NCI-H69 (cell line): ENCODE measurements at regions not wholly inside any gene's neighbourhood (a gene's known extent, or its start where the extent isn't known, plus 50 kb on each side); places are given as distances from the start of the nearest gene placed in this dataset.

Experiments used
- DNase-seq: peaks from one replicate; lab custom pipeline; 2025; lab: John Stamatoyannopoulos, UW

DNA sequence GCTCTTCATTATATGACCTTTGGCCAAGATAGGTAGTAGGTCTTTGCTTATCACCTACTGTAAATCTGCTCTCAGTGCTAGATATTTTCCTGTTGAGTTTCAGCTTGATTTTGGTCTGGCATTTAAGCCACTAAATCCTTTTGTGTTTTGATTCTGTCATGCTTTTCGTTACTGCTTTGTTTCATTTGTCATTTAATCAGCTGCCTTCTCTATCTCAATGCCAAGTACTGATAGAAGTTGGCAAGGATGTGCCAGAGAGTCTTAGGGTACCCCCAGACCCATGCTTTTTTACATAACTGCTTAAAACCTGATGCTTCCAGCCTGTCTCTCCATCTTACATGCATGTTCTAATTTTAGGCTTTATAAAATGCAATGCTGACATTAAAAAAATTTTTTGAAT, 300.1 kb upstream of the SASH1 start:
- DNase-seq: no peak

DNA sequence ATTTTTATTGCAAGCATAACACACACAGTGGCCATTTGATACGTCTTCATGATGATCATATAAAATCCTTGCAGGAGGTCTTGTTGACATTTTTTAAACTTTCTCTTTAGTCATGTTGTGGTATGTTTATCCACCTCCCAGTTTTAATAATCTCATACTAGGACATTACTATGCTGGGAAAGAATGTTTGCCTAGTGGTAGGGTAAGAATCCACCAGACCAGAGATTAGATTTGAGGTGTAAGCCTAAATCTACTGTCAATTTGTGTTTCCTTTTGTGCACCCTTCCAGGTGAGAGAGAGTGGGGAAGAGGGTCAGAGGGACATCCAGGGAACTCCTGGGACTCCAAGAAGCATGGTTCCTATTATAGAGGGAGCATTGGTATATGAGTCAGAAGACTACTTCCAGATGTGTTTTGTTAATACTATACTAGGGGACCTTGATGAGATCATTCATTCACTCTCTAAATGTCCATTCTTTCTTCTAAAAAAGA, 298.3 kb upstream of the SASH1 start:
- DNase-seq: no peak

- no peak for DNase-seq
These were observed 297.7 kb upstream of the SASH1 start for GRCh38 chr6:148044921-148045320.

- no peak for DNase-seq
These were observed 289.4 kb upstream of the SASH1 start for GRCh38 chr6:148053209-148053608.

DNA sequence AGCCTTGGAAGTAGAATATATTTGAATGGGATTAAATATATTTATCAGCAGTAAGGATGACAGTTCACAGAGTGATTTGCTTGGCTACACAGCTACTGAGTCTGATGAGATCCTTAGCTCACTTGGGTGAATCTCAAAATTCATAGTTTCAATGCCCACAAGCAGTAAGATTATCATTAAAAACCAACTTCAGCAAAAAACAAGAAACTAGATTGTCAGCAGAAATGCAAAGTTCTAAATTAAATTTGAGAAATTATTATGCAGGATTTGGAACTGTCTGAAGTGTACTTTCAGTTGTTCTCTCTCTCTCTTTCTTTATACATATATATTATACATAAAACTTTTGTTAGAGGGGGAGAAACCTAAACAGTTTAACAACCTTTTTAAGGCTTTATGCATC, 288.8 kb upstream of the SASH1 start:
- no peak for DNase-seq

DNA sequence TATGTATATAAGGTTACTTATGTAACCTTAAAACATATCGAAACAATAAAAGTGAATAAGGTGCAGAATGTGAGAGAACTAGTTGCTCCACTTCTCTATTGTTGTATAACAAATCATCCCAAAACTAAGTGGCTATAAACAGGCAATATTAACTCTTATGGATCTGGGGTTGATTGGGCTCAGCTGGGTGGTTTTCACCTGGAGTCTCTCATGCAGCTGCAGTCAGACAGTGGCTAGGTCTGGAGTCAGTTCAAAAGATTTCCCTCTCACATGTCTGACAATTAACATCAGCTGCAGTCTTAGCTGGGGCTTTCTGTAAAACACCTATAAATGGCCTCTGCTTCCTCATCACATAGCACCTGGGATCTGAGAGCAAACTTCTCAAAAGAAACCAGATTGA, 288.4 kb upstream of the SASH1 start:
- no peak for DNase-seq

DNA sequence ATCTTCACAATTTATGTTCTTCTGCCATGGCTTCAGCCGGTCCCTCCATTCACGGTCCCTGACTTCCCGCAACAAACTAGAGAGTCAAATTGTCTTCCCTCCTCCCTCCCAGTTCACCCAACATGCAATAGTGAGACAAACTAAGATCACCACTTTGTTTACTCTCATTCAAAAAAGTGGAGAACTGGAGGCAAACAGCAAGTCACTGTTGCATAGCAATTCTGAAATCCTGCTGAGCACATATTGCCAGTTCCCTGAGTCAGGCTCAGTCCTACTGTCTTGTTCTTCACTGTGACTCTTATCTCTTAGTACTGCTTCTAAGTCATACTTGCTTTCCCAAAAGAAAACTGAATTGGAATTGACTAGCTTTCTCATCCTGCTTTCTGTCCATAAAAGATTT, 287.2 kb upstream of the SASH1 start:
- no peak for DNase-seq

GRCh38 chr6:148059869-148060268, 282.8 kb upstream of the SASH1 start:
- DNase-seq: no peak

DNA sequence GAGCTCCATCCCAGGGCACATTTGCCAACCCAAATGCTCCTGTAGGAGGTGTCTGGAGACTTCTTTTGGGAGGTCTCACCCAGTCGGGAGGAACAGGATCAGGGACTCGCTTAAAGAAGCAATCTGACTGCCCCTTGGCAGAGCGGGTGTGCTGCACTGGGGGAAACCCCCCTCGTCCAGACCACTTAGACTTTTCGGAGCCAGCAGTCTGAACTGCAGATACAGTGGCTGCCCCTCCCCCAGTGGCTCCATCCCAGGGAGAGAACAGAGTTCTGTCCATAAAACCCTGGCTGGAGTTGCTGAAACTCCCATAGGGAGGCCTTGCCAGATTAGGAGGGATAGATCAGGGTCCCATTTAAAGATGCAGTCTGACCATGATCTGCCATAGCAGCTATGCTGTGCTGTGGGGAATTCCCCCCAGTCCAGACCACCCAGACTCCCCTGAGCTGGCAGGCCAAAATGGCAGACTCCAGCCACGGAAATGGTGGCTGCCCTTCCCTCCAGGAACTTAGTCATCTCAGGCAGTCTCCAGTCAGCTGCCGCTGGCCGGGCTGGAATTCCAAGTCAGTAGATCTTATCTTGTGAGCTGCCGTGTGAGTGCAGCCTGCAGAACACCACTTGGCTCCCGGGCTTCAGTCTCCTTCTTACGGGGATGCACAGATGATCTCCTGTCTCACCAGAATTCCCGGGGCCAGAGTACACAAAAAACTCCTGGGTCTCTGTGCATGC, 278.1 kb upstream of the SASH1 start:
- no peak for DNase-seq

DNA sequence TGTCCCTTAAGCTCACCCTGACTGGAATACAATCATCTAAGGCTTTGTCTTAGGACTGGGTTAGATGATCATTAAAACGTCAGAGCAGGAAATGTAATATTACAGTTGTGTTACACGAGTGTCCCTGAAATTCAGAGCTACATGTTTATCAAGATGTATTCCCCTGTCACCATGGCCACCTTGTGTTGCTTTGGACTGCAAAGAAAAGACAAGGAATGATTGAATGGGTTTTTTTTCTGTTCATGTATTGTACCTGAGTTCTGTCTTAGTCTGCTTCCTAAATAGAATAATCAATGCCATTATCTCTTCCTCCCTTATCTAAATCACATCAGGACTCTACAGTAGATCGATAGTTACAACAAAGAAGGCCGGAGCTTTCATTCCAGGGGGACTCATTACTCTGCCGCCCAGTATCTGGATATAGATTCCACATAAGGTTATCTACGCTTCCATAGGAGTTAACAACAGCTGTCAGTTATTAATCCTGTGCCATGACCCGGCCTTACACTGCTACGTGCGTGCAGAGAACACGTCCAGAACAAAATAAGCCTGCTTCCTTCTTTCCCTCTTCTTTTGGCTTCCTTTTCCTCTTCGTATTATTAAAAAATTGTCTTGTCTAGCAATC, 274.1 kb upstream of the SASH1 start:
- DNase-seq: no peak

DNA sequence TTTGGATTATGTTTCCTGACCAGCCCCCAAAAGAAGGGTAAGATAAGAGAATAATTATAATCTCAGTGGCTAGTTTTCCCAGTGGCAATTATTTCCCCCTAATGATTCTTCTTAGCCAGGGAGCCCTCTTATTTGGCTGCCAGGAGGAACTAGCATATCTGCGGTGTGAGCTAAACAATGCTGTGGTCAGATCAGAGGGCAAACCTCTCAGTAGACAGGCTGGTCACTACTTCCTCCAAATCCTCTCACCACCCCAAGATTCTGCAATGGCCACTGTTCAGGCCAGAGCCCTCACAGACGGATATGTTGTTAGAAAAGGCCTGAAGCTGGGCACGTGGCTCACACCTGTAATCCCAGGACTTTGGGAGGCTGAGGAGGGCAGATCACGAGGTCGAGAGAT, 273.4 kb upstream of the SASH1 start:
- DNase-seq: no peak

- no peak for DNase-seq
These were observed 268.3 kb upstream of the SASH1 start for GRCh38 chr6:148074291-148074690.

DNA sequence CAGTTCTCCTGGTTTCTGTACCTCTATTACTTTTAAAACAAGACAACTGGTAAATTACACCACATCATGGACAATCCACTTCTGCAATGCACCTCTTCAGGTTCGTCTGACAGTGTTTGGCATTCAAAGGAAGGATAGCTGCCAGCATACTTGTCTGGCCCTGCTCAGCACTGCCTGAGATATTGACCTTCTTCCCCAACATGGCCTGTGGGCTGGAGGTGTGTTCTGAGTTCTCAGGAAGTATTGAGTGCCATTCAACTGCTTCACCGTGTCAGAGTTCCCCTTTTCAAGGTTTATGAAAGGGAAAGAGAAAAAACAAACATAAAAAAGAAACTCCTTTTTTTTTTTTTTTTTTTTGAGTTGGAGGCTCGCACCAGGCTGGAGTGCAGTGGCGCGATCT, 267.9 kb upstream of the SASH1 start:
- DNase-seq: no peak

GRCh38 chr6:148075352-148075751, 267.3 kb upstream of the SASH1 start:
- DNase-seq: no peak

GRCh38 chr6:148076051-148076450, 266.6 kb upstream of the SASH1 start:
- DNase-seq: no peak

- no peak for DNase-seq
These were observed 262.3 kb upstream of the SASH1 start for GRCh38 chr6:148080315-148080714.

DNA sequence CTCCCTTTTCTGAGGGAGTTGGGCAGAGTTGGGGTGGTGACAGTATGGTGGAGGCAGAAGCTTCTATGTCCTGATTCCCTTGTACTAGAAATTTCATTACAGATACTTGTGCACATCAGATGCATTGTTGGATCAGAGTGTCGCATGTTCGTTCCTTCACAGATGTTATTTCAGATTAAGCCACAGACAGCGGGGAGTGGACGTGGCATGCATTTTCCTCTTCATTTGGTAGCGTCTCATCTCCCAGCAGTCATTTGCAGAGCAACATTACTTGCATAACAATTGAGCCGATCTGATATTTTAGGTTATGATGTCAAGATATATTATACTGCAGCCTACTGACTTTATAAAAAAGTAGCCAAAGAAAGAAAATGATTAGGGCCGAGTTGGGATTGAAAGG, 261.6 kb upstream of the SASH1 start:
- DNase-seq: no peak

- DNase-seq: no peak
These were observed 260.6 kb upstream of the SASH1 start for GRCh38 chr6:148082044-148082443.

- DNase-seq: no peak
These were observed 259.9 kb upstream of the SASH1 start for GRCh38 chr6:148082696-148083095.

DNA sequence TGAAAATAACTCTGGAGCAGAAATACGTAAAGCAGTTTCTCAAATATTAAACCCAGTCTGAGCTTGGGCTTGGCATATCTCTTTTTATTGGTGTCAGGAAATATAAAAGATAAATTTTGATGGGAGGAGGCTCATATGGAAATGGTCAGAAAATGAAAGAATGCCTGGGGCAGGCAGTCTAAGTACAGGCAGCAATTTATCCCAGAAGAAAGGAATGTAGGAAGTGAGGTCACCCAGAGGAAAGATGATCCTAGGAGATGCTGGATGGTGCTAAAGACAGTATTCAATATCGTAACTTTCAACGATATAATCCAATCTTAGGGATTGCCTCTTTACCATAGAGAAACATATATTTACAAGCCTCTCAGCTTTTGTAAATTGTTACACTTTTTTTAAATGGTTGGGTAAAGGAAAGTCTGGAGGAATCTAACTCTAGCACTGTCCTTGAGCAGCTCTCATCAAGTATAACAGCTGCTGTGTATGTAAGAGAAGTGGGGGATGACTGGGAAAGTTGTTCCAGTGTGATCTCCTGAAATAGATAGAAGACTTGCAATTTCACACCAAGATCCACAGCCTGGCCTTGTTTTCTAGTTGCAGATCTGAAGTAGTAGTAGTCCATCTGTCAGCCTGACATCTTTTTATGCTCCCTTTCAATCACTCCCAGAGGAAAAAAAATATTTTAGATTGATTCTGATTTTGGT, 256.9 kb upstream of the SASH1 start:
- no peak for DNase-seq

GRCh38 chr6:148086386-148086785, 256.3 kb upstream of the SASH1 start:
- no peak for DNase-seq

DNA sequence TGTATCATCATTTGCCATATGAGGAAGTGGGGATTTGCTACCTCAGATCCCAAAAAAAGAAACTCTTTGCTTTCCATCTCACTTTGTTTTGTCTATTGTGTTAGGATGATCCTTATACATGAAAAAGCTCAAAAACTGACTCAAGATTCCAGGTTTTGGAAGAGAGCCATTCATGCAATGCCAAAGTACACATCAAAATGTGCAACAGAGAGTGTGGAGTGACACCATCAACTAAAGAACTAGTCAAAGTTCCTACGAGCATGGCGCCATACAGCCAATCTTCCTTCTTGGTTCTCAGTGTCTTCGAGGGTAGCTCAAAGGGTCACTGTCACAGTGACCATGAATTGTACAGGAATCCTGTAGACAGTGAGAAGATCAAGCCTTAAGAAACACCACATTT, 255.8 kb upstream of the SASH1 start:
- DNase-seq: no peak

GRCh38 chr6:148087659-148088058, 255.0 kb upstream of the SASH1 start:
- DNase-seq: no peak
